SW480 (cell line): ENCODE measurements at regions not wholly inside any gene's neighbourhood (a gene's known extent, or its start where the extent isn't known, plus 50 kb on each side); places are given as distances from the start of the nearest gene placed in this dataset.
"Not testable (repeated sequence)": the region's sequence is repeated elsewhere in the genome, so short reads cannot be mapped to it uniquely, and the experiment has no call there.

Experiments used
- DNase-seq: peaks from one replicate; pipeline ENCODE4 v3.0.0-alpha.2; 2016; ENCODE audit warnings: low spot score

DNA sequence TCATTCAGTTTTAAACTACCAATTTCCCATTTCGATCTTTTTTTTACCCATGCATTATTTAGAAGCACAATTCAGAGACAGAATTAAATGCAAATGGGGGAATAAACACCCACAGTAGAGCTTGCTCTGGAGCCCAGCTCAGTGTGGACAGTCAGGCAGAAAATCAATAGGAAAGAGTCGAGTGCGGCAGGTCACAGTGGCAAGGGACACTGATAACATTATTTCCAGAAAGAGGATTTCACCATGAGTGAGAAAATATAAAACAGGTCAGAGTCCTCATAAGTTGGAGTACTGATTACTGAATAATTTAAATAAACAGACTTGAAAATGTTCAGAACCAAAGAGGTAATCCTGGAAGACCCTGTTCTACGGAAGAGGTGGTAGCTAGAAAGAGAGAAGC is 532.5 kb downstream of the CCSER2 start:
- DNase-seq: no peak

DNA sequence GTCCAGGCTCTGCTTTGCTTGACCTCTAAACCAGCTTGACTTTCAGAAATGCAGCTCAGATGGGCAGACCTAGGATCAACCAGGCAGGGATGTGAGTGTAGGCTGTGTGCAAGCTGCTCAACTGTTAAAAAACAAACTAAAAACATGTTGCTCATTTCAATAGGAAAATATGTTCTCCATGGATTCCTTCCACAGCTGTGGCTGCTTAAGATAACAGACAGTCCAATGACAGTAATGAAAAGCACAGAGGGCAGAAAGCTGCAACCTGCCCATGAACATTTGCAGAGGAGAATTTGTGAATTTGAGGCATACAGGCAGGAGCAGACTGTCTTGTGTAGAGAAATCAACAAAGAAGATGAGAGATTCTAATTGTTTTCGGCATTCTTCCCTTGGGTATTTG is 534.2 kb downstream of the CCSER2 start:
- no peak for DNase-seq

DNA sequence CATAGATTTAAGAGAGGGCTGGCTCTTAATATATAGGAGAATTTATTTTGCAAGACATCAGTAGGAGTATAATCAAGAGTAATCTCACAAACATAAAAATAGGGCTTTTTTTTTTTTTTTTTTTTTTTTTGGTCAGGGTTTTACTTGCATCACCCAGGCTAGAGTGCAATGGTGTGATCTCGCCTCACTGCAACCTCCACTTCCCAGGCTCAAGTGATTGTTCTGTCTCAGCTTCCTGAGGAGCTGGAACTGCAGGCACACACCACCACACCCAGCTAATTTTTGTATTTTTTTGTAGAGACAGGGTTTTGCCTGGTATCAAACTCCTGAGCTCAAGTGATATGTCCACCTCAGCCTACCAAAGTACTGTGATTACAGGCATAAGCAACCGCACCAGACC is 535.3 kb downstream of the CCSER2 start:
- no peak for DNase-seq

DNA sequence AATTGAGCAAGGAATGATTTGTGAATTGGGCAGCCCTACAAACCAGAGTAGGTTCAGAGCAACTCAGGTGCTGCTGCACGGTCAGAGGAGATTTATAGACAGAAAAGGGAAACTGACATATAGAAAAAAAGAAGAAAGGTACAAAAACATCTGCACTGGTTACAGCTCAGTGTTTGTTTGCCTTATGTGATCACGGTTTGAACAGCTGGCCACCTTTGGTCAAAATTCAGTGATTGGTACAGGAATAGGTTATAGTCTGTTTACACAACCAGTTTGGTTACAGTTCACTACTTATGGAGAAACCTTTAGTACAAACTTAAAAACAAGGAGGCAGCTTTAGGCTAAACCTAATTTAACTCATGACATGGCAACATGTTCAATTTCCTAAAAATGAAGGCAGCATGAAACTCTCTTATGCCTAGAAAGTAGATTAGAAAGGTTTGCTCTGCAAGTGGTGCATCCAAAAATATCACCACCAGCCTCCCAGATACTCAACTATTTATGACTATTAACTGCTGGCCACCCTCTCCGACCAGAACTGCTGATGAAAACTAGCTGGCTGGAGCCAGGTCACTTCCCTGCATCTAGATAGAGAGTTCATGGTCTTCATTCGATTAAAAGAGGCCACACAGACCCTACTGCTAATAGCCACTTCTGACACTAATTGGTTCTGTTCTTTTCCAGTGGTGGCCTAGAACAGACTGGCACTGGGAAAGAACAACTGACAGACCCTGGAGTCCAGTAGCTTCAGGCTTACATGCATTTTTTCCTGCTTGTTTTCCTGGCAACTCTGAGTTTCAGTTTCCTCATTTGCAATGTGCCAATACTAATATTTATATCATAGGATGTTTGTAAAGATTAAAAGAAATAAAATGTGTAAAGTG is 548.0 kb downstream of the CCSER2 start:
- no peak for DNase-seq

DNA sequence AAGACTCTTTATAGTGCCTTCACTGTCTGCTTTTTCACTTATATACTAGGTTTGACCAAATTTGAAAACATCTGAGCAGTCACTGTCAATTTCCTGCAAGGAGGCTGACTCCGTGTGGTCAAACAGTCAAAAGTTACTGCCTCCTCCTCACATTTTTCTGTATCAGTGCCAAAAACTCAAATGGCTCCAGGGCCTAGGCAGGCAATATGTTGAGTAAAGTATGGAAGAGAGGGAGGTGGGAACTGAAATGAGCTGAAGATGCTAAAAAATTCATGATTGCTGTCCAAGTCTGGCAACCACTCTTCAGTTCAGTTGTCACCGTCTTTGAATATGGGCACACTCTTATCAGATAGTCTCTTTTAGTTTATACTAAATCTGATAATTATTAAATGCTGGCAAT is 551.6 kb downstream of the CCSER2 start:
- no peak for DNase-seq

DNA sequence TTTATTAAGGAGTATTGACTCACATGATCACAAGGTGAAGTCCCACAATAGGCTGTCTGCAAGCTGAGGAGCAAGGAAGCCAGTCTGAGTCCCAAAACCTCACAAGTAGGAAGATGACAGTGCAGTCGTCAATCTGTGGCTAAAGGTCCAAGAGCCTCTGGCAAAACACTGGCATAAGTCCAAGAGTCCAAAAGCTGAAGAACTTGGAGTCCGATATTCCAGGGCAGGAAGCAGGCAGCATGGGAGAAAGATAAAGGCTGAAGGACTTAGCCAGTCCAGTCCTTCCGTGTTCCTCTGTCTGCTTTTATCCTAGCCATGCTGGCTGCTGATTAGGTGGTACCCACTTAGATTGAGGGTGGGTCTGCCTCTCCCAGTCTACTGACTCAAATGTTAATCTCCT is 553.3 kb downstream of the CCSER2 start:
- DNase-seq: not testable (repeated sequence)

DNA sequence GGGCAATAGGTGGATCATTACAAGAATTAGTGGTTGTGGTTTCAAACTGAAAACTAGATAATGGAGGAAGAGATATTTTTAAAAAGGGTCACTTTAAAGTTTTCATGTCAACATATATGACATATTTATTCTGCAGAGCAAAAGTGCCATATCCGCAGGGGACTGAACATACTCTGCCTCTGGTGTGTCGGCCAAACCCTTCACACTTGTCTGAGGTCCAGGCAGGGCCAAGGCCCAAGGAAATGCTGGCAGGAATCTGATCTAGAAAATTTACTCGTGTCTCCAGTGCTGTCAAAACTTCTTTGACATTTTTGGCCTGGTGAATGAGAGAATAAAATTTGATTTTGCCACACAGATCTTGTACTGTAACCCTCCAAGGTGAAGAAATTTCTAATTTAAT is 562.3 kb downstream of the CCSER2 start:
- DNase-seq: no peak

DNA sequence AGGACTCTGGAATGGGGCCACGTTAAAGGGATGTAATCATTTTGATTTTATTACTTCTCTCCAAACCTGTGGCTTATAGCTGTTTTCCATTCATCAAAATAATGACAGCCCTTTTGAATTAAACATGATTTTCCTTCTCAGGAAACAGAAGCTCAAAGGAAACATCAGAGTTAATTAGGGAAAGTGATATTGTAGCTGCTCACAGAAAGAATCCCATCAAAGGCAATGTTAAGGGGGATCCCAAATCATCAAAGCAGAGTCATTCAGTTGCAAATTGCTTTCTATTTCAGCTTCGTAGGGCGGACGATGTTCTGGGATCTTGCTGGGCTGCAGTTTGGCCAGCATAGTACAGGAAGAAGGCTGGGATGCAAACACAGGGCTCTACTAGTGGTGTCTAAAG is 563.2 kb downstream of the CCSER2 start:
- no peak for DNase-seq

DNA sequence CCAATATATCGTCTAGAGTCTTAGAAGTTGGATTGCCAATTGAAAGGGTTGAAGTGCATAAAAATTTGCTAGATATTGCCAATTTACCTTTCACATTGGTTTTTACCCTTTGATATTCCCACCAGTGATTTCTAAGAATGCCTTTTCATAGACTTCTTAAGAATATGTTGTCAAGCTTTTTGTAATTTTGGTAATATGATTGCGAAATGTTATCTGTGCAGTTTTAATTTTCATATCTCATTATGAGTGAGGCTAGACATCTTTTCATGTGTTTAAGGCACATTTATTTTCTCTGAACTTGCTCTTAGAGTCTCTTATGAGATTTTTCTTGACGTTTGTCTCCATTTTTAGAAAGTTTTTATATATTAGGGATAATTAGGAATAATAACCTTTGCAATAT is 567.2 kb downstream of the CCSER2 start:
- no peak for DNase-seq

DNA sequence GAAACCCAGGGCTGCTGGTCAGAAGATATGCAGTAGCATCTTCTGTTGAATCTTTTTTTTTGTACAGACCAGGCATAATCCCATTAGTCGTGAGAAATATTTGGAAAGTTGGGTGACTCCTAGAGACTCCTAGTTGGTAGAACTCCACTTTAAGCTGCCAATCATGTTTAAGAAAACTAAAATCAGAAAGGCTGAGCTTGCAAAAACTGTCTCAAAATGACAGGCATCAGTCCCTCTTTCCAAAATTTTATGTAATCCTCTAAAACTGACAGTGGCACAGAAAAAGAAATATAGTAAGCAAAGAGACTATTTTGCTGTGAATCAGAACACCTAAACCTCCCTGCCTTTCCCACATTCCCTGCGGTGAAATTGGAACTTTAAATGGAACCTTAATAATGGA is 568.5 kb downstream of the CCSER2 start:
- DNase-seq: no peak

DNA sequence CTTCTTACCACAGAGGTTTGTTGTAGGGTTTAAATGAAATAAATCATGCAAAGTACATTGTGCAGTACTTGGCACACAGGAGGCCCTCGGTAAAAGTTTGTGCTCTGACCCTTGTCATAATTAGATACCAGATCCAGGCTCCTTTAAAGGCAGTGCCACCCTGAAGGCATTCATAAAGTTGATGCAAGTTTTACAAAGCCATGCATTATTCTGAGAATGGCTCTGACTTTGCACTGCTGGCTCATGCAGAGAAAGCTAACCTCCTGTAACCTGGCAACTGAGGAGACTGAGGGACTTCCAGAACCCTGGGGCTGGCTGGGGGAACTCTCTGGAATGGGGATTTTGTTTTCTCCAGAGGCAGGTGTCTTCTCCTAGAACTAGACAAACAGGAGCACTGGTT is 570.9 kb downstream of the CCSER2 start:
- no peak for DNase-seq

DNA sequence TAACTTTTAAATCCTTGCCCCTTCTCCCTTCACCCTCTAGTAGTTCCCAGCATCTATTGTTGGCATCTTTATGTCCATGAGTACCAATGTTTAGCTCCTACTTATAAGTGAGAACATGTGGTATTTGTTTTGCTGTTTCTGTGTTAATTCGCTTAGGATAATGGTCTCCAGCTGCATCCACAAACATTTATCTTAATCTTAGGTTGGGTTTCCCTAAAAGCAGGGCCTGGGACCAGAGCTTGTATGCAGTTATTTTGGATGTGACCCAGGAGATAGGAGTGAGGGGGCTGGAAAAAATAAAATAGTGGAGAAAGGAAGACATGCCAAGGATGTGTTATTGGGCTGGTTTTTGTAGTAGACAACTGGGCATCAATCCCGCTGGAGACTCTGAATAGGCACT is 571.8 kb downstream of the CCSER2 start:
- no peak for DNase-seq

DNA sequence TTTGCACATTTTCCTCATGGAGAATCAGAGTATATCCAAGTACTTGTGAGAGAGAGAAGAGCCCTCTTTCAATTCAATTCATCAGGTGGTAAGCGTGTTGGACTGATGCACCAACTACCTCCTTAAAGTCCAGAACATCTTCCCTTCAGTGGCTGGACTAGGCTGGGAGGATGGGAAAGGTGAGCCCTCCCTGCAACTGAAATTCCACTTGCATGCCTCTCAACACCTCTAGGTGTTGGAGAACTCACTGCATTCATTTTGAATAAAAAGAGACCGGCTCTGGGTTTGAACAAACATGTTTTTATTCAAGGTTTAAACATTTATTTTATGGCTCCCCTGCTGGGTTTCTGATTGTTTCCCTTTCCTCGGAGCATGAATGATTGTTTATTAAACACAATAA is 573.5 kb downstream of the CCSER2 start:
- no peak for DNase-seq

DNA sequence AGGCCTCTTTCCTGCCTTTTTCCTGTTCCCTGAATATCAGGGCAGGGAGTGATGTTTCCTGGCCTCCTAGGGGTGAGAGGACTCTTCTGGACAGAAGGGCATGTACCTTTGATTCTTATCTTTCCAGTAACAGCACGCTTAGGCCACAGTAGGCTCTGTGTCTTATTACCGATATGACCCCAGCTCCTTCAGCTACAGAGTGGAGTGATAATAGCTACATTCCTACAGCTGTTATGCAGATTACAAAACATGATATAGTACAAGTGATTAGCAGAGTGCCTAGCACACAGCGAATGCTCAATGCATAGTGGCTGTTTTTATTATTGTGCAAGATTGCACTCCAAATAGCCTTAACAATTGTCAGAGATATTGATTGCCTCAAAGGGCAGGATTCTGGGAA is 574.2 kb downstream of the CCSER2 start:
- no peak for DNase-seq

DNA sequence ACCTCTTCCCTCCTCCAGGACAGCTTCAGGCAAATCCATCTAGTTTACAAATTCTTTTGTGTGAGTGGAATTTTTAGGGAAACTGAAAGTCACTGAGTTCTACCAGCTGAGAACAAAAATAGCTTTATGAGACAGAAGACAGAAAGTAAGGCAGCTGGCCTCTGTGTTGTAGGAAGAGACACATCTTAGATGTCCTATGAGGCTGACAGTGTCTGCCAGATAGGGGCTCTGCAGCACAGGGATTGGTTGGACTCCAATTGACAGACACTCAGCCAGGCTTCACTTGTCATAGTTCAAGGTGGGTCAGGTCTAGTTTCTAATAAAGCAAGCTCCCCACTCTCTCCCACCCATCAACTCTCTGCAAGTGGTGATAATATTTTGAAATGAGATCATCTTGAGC is 574.9 kb downstream of the CCSER2 start:
- DNase-seq: no peak

DNA sequence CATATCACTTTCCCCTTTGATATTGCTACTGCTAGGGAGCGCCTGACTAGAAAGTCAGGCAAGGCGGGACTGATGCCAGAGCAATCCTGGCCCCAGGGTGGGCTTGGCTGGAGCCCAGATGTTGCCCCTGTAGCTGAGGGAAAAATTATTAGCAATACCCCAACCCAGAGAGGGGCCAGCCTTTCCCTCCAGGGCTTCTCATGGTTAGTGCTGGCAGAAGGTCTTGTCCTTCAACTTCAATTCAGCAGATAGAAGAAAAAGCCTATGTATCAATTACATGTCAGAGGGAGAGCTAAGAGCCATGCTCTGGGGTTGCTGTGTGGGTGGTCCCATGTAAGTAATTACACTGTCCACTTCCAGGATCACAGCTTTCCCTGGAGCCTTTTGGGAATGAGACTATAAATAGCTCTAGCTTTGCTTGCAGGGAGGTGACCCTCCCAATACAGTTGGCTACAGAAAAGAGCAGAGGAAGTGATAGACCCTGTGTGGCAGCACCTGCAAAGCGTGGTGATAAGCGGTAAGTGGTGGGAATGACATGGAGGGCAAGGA is 579.1 kb downstream of the CCSER2 start:
- DNase-seq: no peak

DNA sequence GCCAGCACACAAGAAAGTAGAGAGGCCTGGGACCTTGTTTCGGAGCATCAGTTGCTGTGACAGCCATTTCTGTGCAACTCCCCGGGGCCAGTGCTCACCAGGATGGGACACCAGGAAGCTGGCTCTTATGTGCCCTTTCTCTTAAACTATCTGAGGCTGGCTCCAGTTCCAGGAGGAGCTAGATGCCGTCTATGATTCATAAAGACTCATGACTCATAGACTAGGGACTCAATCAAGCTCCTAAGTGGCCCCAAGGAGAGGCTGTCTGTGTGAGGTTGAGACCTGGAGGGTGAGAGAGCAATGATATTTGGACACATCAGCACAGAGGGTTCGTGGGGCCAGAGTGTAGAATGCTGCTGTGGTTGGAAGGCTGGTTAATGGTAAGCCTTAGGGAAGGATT is 580.1 kb downstream of the CCSER2 start:
- DNase-seq: peak; percentile 18

DNA sequence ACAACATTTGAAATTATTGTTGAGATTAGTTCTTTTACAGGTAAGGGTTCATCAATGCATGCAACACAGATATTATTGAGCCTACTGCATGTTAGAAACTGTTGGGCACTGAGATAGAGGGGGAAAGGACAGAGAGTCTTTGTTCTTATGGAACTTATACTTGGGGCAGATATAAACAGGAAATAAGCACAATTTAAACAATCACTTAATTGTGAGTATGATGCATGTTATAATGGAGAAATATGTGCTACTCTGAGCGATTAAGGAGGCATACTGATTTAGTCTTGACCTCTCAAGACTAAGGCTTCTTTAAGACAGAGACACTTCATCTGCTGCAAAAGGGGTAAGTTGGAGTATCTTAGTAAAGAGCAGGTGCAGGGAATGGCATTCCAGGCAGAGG is 593.3 kb downstream of the CCSER2 start:
- no peak for DNase-seq

DNA sequence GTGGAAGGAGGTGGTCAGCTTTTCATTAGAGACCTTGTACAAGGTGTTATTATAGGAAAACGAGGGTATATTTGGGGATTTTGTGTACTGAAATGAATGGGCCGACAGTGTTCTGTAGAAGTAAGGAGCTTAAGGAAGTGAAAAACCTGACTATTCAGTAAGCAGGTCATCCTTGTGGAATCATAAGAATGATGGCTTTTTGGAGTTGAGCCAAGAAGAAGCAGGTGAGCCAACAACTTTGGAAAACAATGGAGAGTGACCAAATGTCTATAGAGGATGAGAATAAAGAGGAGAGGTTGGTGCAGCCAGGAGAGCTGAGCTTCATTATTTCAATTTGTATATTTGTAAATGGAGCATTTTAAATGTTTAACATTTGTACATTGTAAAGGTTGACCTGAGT is 595.7 kb downstream of the CCSER2 start:
- DNase-seq: no peak

DNA sequence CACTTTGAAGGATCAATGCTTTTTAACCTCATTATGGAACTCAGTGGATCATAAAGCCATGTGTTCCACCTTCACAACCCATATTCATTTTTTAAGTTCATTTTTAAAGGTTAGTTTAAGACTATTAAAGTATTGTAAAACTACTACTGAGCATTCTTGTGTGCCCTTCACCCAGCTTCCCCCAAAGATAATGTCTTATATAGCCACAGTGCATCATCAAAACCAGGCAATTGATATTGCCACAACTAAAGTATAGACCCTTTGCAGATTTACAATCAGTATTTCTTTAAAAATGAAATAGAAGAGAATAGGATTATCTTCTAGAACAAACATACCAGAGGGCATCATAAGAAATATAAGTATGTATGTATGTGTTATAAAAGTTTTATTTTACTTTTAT is 597.1 kb downstream of the CCSER2 start:
- no peak for DNase-seq

DNA sequence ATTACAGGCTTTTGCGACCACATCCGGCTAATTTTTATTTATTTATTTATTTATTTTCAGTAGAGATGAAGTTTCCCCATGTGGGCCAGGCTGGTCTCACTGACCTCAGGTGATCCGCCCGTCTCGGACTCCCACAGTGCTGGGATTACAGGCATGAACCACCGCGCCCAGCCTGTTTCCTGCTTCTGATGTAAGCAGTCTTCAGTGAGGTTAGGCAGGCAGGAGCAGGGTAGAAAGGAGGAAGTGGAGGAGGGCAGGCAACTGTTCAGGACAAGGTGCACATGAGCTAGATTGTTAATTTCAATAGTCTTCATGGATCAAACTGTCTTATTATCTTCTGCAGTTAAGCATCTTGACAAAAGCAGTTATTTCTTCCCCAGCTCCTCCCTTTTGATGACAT is 605.0 kb downstream of the CCSER2 start:
- no peak for DNase-seq

DNA sequence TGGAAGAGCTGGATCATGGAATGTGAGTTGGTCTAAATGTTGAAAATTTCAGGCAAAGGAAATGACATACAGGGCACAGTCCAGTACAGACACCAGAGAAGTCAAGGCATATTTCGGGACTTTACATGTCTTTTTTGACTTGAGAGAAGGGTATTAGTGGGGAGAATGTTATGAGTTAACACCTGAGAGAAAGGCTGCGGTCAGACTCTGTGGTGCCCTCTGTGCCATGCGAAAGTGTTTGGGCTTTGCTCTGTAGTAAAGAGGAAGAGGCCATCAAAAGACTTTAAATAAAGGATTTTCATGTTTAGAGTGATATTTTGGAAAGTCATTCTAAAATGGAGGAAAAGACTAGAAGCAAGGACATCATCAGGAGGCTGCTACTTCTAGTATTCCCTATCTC is 607.4 kb downstream of the CCSER2 start:
- DNase-seq: no peak

DNA sequence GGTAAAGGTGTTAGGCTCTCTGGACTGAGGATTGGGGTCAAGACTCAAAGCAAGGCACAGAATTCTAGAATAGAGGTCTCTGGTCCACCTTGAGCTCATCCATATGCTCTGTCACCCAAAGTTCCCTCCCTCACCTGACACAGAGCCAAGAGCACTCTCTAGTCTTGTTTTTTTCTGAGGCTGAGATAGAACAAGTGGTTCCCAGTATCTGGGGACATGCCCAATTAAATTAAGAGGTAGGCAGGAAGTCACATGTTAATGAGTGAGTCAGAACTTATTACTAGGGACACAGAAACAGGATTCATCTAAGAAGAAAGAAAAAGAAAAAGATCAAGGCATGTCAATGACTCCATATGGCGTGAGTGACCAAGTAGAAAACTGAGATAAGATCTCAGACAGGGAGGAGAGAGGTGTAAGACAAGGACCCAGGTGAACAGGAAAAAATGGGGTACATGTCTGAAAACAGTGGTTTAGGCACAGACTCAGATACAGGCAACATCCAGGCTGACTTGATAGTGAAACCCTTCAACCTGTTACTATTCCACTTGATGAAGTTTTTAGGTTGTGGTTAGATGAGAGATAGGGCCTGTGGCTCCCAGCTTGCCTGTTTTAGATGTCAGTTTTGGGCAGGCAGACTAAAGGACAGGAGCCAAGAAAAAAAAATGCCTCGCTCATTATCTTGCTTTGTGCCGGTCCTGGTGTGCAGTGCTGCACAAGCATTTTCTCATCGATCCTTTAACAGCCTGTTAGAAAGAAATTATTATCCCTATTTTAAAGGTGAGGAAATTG is 609.9 kb downstream of the CCSER2 start:
- DNase-seq: no peak
